DMS53 treated with DMSO at 0.1 percent for 48 hours (cell line): ENCODE measurements at regions not wholly inside any gene's neighbourhood (a gene's known extent, or its start where the extent isn't known, plus 50 kb on each side); places are given as distances from the start of the nearest gene placed in this dataset.
"Not testable (repeated sequence)": the region's sequence is repeated elsewhere in the genome, so short reads cannot be mapped to it uniquely, and the experiment has no call there.

Experiments
- DNase-seq: peaks from one replicate; lab custom pipeline; 2025; ENCODE audit not compliant: unreplicated experiment; lab: John Stamatoyannopoulos, UW

DNA sequence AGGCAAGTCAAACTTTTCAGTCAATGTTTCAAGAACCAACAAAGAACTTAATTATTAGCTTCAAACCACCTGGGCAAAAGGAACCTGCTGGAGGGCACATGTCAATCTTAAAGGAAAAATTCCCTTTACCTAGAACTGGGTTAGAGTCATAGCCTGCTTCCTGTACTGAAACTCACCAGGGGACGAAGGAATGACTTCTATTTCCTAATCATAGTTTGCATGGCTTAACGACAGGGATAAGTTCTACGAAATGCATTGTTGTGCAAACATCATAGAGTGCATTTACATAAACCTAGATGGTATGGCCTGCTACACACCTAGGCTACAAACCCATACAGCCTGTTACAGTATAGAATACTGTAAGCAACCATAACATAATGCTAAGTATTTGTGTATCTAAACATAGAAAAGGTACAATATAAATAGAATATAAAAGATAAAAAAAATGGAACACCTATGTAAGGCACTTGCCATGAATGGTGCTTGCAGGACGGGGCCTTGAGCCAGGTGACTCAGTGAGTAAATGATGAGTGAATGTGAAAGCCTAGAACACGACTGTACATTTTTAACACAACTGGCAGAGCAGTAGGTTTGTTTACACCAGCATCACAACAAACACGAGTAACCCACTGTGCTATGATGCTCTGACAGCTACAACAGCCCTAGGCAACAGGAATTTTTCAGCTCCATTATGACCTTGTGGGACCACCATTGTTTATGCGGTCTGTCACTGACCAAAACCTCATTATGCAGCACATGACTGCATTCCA is 234.9 kb upstream of the CAND1 start:
- peak; percentile 87 for DNase-seq

DNA sequence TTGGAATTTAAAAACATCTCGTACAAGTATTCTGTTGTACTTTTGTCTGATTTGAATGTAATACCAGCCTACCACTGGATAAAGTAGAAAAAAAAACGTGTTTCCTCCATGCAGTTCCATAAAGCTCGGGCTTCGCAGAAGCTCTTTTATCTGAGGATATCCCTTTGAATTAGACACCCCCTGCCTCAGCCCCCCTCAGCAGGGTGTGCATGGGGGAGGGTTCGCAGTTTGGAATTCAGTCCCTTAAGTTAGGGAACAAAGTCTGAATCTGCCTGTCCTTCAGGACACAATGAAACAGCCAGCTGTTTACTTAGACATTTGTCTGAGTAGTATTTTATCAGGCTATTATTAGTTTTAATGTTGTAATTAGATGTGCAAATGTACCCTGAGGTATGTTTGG is 234.0 kb upstream of the CAND1 start:
- no peak for DNase-seq

DNA sequence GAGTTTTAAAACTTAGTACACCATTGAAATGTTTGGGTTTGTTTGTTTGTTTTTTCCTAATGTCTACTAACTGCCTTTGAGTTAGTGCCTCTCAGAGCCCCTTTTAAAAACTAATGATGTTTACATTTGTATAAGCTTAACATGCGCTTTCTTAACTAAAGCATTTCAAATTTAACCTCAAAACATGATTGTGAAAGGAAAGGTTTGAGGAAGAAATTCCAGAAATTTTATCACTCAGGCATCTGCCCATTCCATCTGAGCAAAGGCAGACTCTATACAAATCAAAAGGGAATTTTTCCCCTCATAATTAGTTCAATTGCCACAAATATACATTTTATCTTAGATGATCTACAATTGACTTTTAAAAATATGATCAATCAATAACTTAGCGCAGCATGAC is 230.7 kb upstream of the CAND1 start:
- DNase-seq = no peak

GRCh38 chr12:67039995-67040860 is 228.9 kb upstream of the CAND1 start:
- DNase-seq = no peak

DNA sequence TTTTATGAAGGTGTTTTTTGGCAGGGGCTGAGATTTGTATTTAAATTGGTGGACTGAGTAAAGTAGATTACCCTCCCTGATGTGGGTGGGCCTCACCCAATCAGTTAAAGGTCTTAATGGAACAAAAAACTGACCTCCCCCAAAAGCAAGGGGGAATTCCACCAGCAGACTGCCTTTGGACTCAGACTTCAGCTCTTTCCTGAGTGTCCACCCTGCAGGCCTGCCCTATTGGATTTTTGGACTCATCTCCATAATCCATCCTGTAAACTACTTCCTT is 228.4 kb upstream of the CAND1 start:
- DNase-seq = no peak

DNA sequence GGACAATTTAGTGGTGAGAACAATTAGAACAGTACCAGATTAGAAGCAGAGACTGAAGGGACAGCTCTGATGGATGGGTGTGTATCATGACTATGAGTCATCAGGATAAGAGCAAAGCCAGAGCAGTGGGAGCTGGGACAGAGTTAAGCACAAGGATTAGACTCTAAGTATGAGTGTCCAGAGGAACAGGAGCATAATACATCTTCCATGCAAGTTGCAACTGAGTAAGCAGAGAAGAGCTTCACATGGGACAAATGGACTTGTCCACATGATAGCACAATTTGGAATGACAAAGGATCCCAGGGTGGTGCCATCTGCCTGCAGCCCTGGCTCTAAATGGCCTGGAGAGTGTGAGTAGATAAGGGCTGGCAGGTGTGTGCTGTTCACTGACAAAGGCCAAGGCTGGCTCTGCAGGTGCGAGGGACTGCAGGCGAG is 226.4 kb upstream of the CAND1 start:
- DNase-seq = peak; percentile 93

GRCh38 chr12:67043771-67044170 is 225.4 kb upstream of the CAND1 start:
- DNase-seq = no peak

GRCh38 chr12:67045650-67046049 is 223.5 kb upstream of the CAND1 start:
- no peak for DNase-seq

- DNase-seq = no peak
Observed at GRCh38 chr12:67046062-67046461, 223.1 kb upstream of the CAND1 start.

- DNase-seq = peak; percentile 26
Observed at GRCh38 chr12:67047634-67048033, 221.5 kb upstream of the CAND1 start.

- no peak for DNase-seq
Observed at GRCh38 chr12:67048371-67048770, 220.8 kb upstream of the CAND1 start.

GRCh38 chr12:67049199-67049598 is 220.0 kb upstream of the CAND1 start:
- not testable (repeated sequence) for DNase-seq

DNA sequence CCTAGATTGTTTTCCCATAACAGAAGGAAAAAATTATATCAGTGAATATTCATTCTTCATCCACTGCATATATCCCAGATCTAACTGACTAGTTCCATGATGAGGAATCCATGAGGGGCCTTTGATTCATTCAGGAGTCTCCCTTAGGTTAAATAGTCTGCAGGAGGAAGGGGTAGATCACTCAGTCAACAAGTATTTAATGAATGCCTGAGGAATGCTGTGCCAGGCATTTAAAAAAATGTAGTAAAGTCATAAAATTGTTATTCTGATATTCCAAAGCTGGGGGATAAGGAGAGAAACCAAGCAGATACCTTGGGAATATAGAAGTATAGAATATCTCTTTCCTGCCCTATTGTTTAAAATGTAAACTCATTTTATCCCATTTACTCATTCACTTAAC is 216.2 kb upstream of the CAND1 start:
- DNase-seq = no peak

DNA sequence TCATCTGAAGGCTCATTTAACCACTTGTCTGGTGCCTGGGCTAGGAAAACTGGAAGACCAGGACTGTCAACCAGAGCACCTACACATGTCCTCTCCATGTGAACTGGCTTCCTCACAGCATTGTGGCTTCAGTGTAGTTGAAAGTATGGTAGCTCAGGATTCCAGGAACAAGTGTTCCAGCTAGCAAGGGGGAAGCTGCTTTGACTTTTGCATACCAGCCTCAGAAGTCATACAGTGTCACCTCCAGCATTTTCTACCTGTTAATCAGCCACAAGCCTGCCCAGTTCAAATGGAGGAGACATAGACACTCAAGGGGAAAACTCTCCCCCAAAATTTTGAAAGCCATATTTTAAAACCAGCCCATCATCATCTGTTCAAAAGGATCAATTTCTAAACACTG is 212.8 kb upstream of the CAND1 start:
- no peak for DNase-seq

DNA sequence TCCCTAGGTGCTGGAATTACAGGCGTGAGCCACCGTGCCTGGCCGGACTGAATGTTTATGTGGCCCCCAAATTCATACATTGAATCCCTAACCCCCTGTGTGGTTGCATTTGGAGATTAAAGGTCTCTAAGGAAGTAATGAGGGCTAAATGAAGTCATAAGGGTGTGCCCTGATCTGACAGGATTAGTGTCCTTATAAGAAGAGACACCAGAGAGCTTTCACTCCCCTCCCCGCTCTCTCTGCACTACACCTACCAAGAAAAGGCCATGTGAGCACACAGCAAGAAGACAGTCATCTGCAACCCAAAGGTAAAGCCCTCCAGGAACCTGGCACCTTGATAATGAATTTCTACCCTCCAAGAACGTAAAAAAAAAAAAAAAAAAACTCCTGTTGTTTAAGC is 212.1 kb upstream of the CAND1 start:
- no peak for DNase-seq

GRCh38 chr12:67062193-67062592 is 207.0 kb upstream of the CAND1 start:
- no peak for DNase-seq

DNA sequence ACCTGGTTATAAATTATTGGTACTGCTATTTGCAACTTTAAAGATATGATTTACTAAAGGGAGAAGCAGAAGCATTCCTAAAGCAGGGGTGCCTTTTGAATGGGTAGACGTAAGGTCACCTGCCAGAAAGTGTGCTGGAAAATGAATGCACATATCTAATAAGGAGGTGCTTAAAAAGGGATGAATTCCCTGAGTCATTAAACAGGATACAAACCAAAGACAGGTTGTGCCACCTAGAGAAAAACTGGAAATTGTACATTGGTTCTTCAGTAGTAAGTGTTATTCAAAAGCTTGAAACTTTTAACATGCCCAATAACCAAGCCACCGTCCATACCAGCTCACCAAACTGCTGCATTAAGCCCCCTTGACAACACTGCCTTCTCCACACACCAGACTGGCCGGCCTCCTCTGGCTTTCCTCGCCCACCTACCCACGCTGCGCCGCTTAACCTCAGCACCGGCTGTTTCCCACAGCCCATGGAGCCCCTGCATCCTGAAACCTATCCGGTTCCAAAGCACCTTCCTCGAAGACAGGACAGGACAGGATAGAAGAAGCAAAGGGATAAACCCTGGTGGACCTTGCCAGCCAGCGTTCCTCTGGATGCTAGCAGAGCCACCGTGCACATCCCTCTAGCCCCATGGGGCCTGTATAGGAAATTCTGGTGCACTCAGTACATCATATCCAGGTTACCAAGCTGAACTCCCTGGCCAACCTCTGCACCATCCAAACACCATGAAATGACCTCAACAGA is 201.5 kb upstream of the CAND1 start:
- DNase-seq = peak; percentile 32

DNA sequence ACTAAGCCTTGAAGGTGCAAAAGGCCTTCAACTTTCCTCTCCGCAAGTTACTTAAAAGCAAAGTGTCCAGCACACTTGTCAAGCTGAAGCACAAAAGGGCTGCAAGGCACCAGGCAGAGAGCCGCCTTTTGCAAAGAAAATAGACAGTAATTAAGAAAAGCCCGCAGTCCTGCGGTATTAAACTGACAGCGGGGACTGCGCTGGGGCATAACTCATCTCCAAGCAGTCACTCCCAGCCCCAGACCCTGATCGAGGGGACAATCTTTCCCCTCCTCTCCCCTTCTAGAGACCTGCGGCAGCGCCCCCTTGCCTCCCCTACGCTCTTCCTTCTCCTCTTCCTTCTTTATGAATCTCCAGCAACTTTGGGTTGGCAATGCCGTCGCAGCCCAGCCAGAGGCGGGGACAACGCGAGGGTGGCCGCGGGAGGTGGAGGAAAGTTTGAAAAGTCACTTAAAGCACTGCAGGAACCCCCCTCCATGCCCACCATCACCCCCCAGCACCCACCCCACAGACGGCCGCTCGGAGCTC is 200.9 kb upstream of the CAND1 start:
- DNase-seq = no peak

- DNase-seq = peak; percentile 48
Observed at GRCh38 chr12:67068761-67069450, 200.3 kb upstream of the CAND1 start.

- no peak for DNase-seq
Observed at GRCh38 chr12:67069451-67070306, 199.5 kb upstream of the CAND1 start.
